CD14-positive monocyte (primary cell): ENCODE measurements at regions not wholly inside any gene's neighbourhood (a gene's known extent, or its start where the extent isn't known, plus 50 kb on each side); places are given as distances from the start of the nearest gene placed in this dataset.

ENCODE experiments used
- DNase-seq, 3 donors: peaks; one replicate each; pipeline ENCODE4 v3.0.0-alpha.2; 2011 to 2022
- H2AFZ ChIP-seq: 2 replicates; pipeline ENCODE4 v1.6.0; 2012; ENCODE audit warnings: mild to moderate bottlenecking, low read depth, low read length, inconsistent platforms; ENCODE audit not compliant: insufficient read depth, poor library complexity, severe bottlenecking
- H3K27ac ChIP-seq, 2 donors: 1 replicate in 1 of 2; 2 replicates in 1 of 2; pipeline ENCODE4 v1.5.1; 2012 to 2013; ENCODE audit warnings: low read length in 2 of 2, control low read depth in 1 of 2, inconsistent platforms in 1 of 2, low read depth in 1 of 2, mild to moderate bottlenecking in 1 of 2
- H3K27me3 ChIP-seq, 2 donors: one replicate each; pipeline versions ENCODE4 v1.6.0 to v1.6.1; 2011 to 2013; ENCODE audit warnings: low read length in 2 of 2; ENCODE audit not compliant: control insufficient read depth in 2 of 2, insufficient read depth in 2 of 2
- H3K36me3 ChIP-seq, 2 donors: replicated peaks in 1 of 2; 1 replicate in 1 of 2; 2 replicates in 1 of 2; pipeline versions ENCODE4 v1.5.1 to v1.6.1; 2012 to 2013; ENCODE audit warnings: low read length in 2 of 2, control low read depth in 1 of 2, inconsistent platforms in 1 of 2, mild to moderate bottlenecking in 1 of 2; ENCODE audit not compliant: insufficient read depth in 2 of 2, control insufficient read depth in 1 of 2
- H3K4me1 ChIP-seq, 2 donors: 1 replicate in 1 of 2; 2 replicates in 1 of 2; pipeline versions ENCODE4 v1.5.1 to v1.6.1; 2012 to 2013; ENCODE audit warnings: low read length in 2 of 2, control low read depth in 1 of 2, inconsistent platforms in 1 of 2, mild to moderate bottlenecking in 1 of 2, moderate library complexity in 1 of 2; ENCODE audit not compliant: insufficient read depth in 2 of 2, control insufficient read depth in 1 of 2
- H3K4me2 ChIP-seq: replicated peaks from 2 replicates; pipeline ENCODE3; 2012; ENCODE audit warnings: low read length, moderate library complexity, mild to moderate bottlenecking; ENCODE audit not compliant: poor library complexity, severe bottlenecking; ENCODE audit errors: extremely low read depth
- H3K4me3 ChIP-seq, 3 experiments: fragments of 200-600 bp in 1 of 3; sonication (generic) in 1 of 3; replicated peaks in 1 of 3; 1 replicate in 2 of 3; 2 replicates in 1 of 3; pipeline ENCODE4 v1.5.1; 2011 to 2013; ENCODE audit warnings: low read length in 3 of 3, mild to moderate bottlenecking in 3 of 3, control low read depth in 2 of 3, low read depth in 2 of 3, inconsistent platforms in 1 of 3, moderate library complexity in 1 of 3
- H3K79me2 ChIP-seq: 2 replicates; pipeline ENCODE4 v1.6.0; 2012; ENCODE audit warnings: mild to moderate bottlenecking, control low read depth, inconsistent platforms, low read length, moderate library complexity; ENCODE audit not compliant: insufficient read depth
- H3K9ac ChIP-seq: 2 replicates; pipeline ENCODE4 v1.6.0; 2017; ENCODE audit warnings: low read length, mild to moderate bottlenecking; ENCODE audit not compliant: insufficient read depth, poor library complexity, severe bottlenecking
- H3K9me3 ChIP-seq, 2 donors: replicated peaks in 1 of 2; 1 replicate in 1 of 2; 2 replicates in 1 of 2; pipeline versions ENCODE4 v1.5.1 to v1.6.1; 2012 to 2013; ENCODE audit warnings: low read length in 2 of 2, control low read depth in 1 of 2; ENCODE audit not compliant: control insufficient read depth in 1 of 2, insufficient read depth in 1 of 2
- H4K20me1 ChIP-seq: 2 replicates; pipeline ENCODE4 v1.6.0; 2012; ENCODE audit warnings: mild to moderate bottlenecking, low read length, control low read depth, moderate library complexity; ENCODE audit not compliant: insufficient read depth
- H3K27ac Mint-ChIP-seq, 7 donors: one replicate each; pipeline ENCODE4 v1.8.0; 2020; ENCODE audit warnings: mild to moderate bottlenecking in 7 of 7, mixed read lengths in 7 of 7, moderate library complexity in 6 of 7, inconsistent platforms in 2 of 7
- H3K27me3 Mint-ChIP-seq, 3 donors: one replicate each; pipeline ENCODE4 v1.8.0; 2021 to 2022; ENCODE audit warnings: low read depth in 3 of 3, mild to moderate bottlenecking in 3 of 3, mixed read lengths in 3 of 3, moderate library complexity in 3 of 3, inconsistent platforms in 1 of 3
- H3K36me3 Mint-ChIP-seq, 2 donors: one replicate each; pipeline ENCODE4 v1.8.0; 2020; ENCODE audit warnings: mixed read lengths in 2 of 2, inconsistent platforms in 1 of 2, mild to moderate bottlenecking in 1 of 2
- H3K4me1 Mint-ChIP-seq: one replicate; pipeline ENCODE4 v1.8.0; 2020; ENCODE audit warnings: mild to moderate bottlenecking, mixed read lengths
- H3K4me3 Mint-ChIP-seq, 2 donors: one replicate each; pipeline ENCODE4 v1.8.0; 2020; ENCODE audit warnings: mild to moderate bottlenecking in 2 of 2, mixed read lengths in 2 of 2, moderate library complexity in 1 of 2
- H3K9me3 Mint-ChIP-seq, 7 donors: one replicate each; pipeline ENCODE4 v1.8.0; 2020 to 2022; ENCODE audit warnings: mixed read lengths in 7 of 7, mild to moderate bottlenecking in 6 of 7, moderate library complexity in 6 of 7, inconsistent platforms in 2 of 7
- CTCF ChIP-seq: fragments of 200-600 bp; IDR thresholded peaks from one replicate; pipeline ENCODE4 v1.8.0; 2022; ENCODE audit warnings: antibody characterized with exemption, mild to moderate bottlenecking
- WGBS: methylation state at CpG from one replicate; pipeline ENCODE4 v1.1.5; 2013; ENCODE audit warnings: missing lambda C conversion rate; ENCODE audit not compliant: insufficient coverage; 5-methylcytosine and 5-hydroxymethylcytosine counted together
- intact Hi-C, 2 donors: fragments of 100-400 bp; cut with micrococcal nuclease; formaldehyde crosslinking; loops; one replicate each; pipeline versions ENCODE4 v1.15.0 to v1.15.1; 2023

GRCh38 chrY:12605426-12605825 lies 95.6 kb upstream of the USP9Y start:
- no peak overlapping the region for H3K27ac Mint-ChIP-seq
- no peaks in the 10 kb centered on the region for H3K27me3 ChIP-seq
- DNase-seq = no peak

GRCh38 chrY:12610861-12611260 lies 90.2 kb upstream of the USP9Y start:
- Histone ChIP-seq H3K9ac (no peak overlapping the region), H3K4me1 (no peaks in the 10 kb centered on the region), H3K27me3 (no peaks in the 10 kb centered on the region), H3K4me3 (no peak overlapping the region), H3K4me2 (no peak overlapping the region), H3K9me3 (no peaks in the 10 kb centered on the region), H3K79me2 (no peaks in the 10 kb centered on the region), H3K27ac (no peak overlapping the region), H4K20me1 (no peaks in the 10 kb centered on the region), H2AFZ (no peak overlapping the region), H3K36me3 (no peaks in the 10 kb centered on the region)
- WGBS = no CpG with 5 or more reads among the region's 2 CpGs
- H3K9me3 Mint-ChIP-seq = peaks cover 0 to 10% (median 0%) of the 10 kb centered on the region in 7 donors
- H3K27me3 Mint-ChIP-seq = no peaks in the 10 kb centered on the region
- no peaks in the 10 kb centered on the region for H3K36me3 Mint-ChIP-seq
- no peaks in the 10 kb centered on the region for H3K4me1 Mint-ChIP-seq
- H3K4me3 Mint-ChIP-seq = no peak overlapping the region
- no peak for DNase-seq
- no peak overlapping the region for H3K27ac Mint-ChIP-seq
- intact Hi-C loops = no loop called here
- no peak for TF ChIP-seq CTCF

More at GRCh38 chrY:12605426-12605825, 95.6 kb upstream of the USP9Y start:
- Mint-ChIP-seq H3K27me3 (peaks cover 0 to 1% (median 0%) of the 10 kb centered on the region in 3 donors), H3K4me3 (no peak overlapping the region), H3K36me3 (no peaks in the 10 kb centered on the region), H3K4me1 (no peaks in the 10 kb centered on the region), H3K9me3 (peaks cover 0 to 9% (median 0%) of the 10 kb centered on the region in 7 donors)
- Histone ChIP-seq H3K36me3 (no peaks in the 10 kb centered on the region), H4K20me1 (no peaks in the 10 kb centered on the region), H3K9me3 (no peaks in the 10 kb centered on the region), H3K4me1 (no peaks in the 10 kb centered on the region), H2AFZ (no peak overlapping the region), H3K4me3 (no peak overlapping the region), H3K9ac (no peak overlapping the region), H3K79me2 (no peaks in the 10 kb centered on the region), H3K27ac (no peak overlapping the region), H3K4me2 (no peak overlapping the region)
- intact Hi-C loops = no loop called here
- WGBS = no CpG with 5 or more reads among the region's 2 CpGs
- no peak for TF ChIP-seq CTCF
